Right atrium auricular region (tissue), 2 donors: ENCODE measurements at regions not wholly inside any gene's neighbourhood (a gene's known extent, or its start where the extent isn't known, plus 50 kb on each side); places are given as distances from the start of the nearest gene placed in this dataset.

Source experiments
- DNase-seq: peaks from one replicate; pipeline ENCODE4 v3.0.0-alpha.2; 2019; ENCODE audit warnings: low spot score
- H3K27ac ChIP-seq, 2 donors: fragments of 200-600 bp; sonication (generic); 1 replicate in 1 of 2; 2 replicates in 1 of 2; pipeline ENCODE4 v1.5.1; 2016 to 2019
- H3K27me3 ChIP-seq, 2 donors: fragments of 200-600 bp; sonication (generic); one replicate each; pipeline versions ENCODE4 v1.5.1 to v1.6.0; 2017 to 2019
- H3K36me3 ChIP-seq: fragments of 200-600 bp; sonication (generic); one replicate; pipeline ENCODE4 v1.5.1; 2016
- H3K4me1 ChIP-seq, 2 donors: fragments of 200-600 bp; sonication (generic); one replicate each; pipeline versions ENCODE4 v1.5.1 to v1.6.0; 2017 to 2019
- H3K4me3 ChIP-seq, 2 donors: fragments of 200-600 bp; sonication (generic); 1 replicate in 1 of 2; 2 replicates in 1 of 2; pipeline ENCODE4 v1.5.1; 2017 to 2019; ENCODE audit warnings: mild to moderate bottlenecking in 1 of 2, moderate library complexity in 1 of 2
- H3K9me3 ChIP-seq, 2 donors: fragments of 200-600 bp; sonication (generic); one replicate each; pipeline ENCODE4 v1.5.1; 2019
- CTCF ChIP-seq, 2 donors: fragments of 200-600 bp; sonication (generic); IDR thresholded peaks; one replicate each; pipeline ENCODE4 v1.5.1; 2019; ENCODE audit warnings: antibody characterized with exemption in 2 of 2

- no peaks in the 10 kb centered on the region for H3K9me3 ChIP-seq
- no peaks in the 10 kb centered on the region for H3K27me3 ChIP-seq
- H3K27ac ChIP-seq = no peak overlapping the region
- H3K4me1 ChIP-seq = no peaks in the 10 kb centered on the region
- no peak for DNase-seq
- TF ChIP-seq CTCF (IDR thresholded peaks at IDR 0.05) = no peak
- H3K4me3 ChIP-seq = no peak overlapping the region
- H3K36me3 ChIP-seq = no peaks in the 10 kb centered on the region
These were observed 1957.4 kb upstream of the TENM3 start for GRCh38 chr4:180285796-180286195.

- no peak for DNase-seq
- Histone ChIP-seq H3K4me1 (no peaks in the 10 kb centered on the region), H3K4me3 (no peak overlapping the region), H3K36me3 (no peaks in the 10 kb centered on the region), H3K27ac (no peak overlapping the region), H3K9me3 (no peaks in the 10 kb centered on the region), H3K27me3 (no peaks in the 10 kb centered on the region)
- no peak for TF ChIP-seq CTCF (IDR thresholded peaks at IDR 0.05)
These were observed 1950.9 kb upstream of the TENM3 start for GRCh38 chr4:180292339-180292738.

- Histone ChIP-seq H3K27ac (no peak overlapping the region), H3K9me3 (no peaks in the 10 kb centered on the region), H3K36me3 (no peaks in the 10 kb centered on the region), H3K4me1 (no peaks in the 10 kb centered on the region), H3K27me3 (no peaks in the 10 kb centered on the region), H3K4me3 (no peak overlapping the region)
- no peak for DNase-seq
- no peak for TF ChIP-seq CTCF (IDR thresholded peaks at IDR 0.05)
These were observed 1947.1 kb upstream of the TENM3 start for GRCh38 chr4:180296036-180296599.

- H3K4me3 ChIP-seq = no peak overlapping the region
- DNase-seq = no peak
- no peak overlapping the region for H3K27ac ChIP-seq
- H3K4me1 ChIP-seq = no peaks in the 10 kb centered on the region
- no peak for TF ChIP-seq CTCF (IDR thresholded peaks at IDR 0.05)
- no peaks in the 10 kb centered on the region for H3K36me3 ChIP-seq
- H3K9me3 ChIP-seq = no peaks in the 10 kb centered on the region
- H3K27me3 ChIP-seq = no peaks in the 10 kb centered on the region
These were observed 1938.9 kb upstream of the TENM3 start for GRCh38 chr4:180304321-180304720.

DNA sequence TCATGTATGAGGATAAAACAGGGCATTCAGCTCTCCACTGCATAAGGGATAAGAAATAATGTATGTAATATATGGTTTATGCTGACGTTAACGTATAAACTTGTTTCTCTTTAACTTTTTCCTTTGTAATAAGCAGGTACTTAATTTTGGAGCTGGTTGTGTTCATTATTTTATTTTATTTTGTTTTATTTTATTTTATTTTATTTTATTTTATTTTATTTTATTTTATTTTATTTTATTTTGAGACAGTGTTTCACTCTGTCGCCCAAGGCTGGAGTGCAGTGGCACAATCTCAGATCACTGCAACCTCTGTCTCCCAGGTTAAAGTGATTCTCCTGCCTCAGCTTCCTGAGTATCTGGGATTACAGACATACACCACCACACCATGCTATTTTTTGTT, 1932.6 kb upstream of the TENM3 start:
- H3K4me1 ChIP-seq = no peaks in the 10 kb centered on the region
- H3K9me3 ChIP-seq = no peaks in the 10 kb centered on the region
- H3K36me3 ChIP-seq = no peaks in the 10 kb centered on the region
- TF ChIP-seq CTCF (IDR thresholded peaks at IDR 0.05) = no peak
- H3K27me3 ChIP-seq = no peaks in the 10 kb centered on the region
- no peak overlapping the region for H3K4me3 ChIP-seq
- DNase-seq = no peak
- H3K27ac ChIP-seq = no peak overlapping the region

GRCh38 chr4:180314972-180315371, 1928.2 kb upstream of the TENM3 start:
- H3K27ac ChIP-seq = no peak overlapping the region
- no peaks in the 10 kb centered on the region for H3K36me3 ChIP-seq
- no peak for DNase-seq
- H3K4me1 ChIP-seq = no peaks in the 10 kb centered on the region
- H3K9me3 ChIP-seq = no peaks in the 10 kb centered on the region
- TF ChIP-seq CTCF (IDR thresholded peaks at IDR 0.05) = no peak
- H3K4me3 ChIP-seq = no peak overlapping the region
- no peaks in the 10 kb centered on the region for H3K27me3 ChIP-seq
